ENCODE measurements at regions not wholly inside any gene's neighbourhood (a gene's known extent, or its start where the extent isn't known, plus 50 kb on each side); places are given as distances from the start of the nearest gene placed in this dataset.
"Not testable (repeated sequence)": the region's sequence is repeated elsewhere in the genome, so short reads cannot be mapped to it uniquely, and the experiment has no call there.

GRCh38 chr3:125915792-125916375 lies 53.1 kb upstream of the ROPN1B start:
- TF ChIP-seq CTCF (conservative IDR thresholded peaks at IDR 0.05; ENCODE audit: low read depth, low read length); EZH2phosphoT487 (IDR thresholded peaks at IDR 0.05; ENCODE audit: borderline replicate concordance, low read length); EZH2 (IDR thresholded peaks at IDR 0.05; ENCODE audit: low read length, unreplicated experiment): not testable (repeated sequence)
